ENCODE measurements at regions not wholly inside any gene's neighbourhood (a gene's known extent, or its start where the extent isn't known, plus 50 kb on each side); places are given as distances from the start of the nearest gene placed in this dataset.

- TF ChIP-seq CTCF (IDR thresholded peaks at IDR 0.05 in 4 of 5, conservative IDR thresholded peaks at IDR 0.05 in 1 of 5) (no peak), POLR2A (IDR thresholded peaks at IDR 0.05) (no peak)
Observed at GRCh38 chr11:20243974-20244373, 83.7 kb upstream of the DBX1 start.

Data from gastrocnemius medialis (tissue), 4 donors.